ENCODE measurements at regions not wholly inside any gene's neighbourhood (a gene's known extent, or its start where the extent isn't known, plus 50 kb on each side); places are given as distances from the start of the nearest gene placed in this dataset.
"Not testable (repeated sequence)": the region's sequence is repeated elsewhere in the genome, so short reads cannot be mapped to it uniquely, and the experiment has no call there.

- DNase-seq (ENCODE audit: extremely low read depth, low read depth), result no peak
- no peak for TF ChIP-seq CTCF (IDR thresholded peaks at IDR 0.05; ENCODE audit: low read depth, low read length)
Observed at GRCh38 chr7:65295409-65295808, 78.2 kb upstream of the ZNF92 start.

GRCh38 chr7:65290340-65290739, 83.3 kb upstream of the ZNF92 start:
- not testable (repeated sequence) for DNase-seq (ENCODE audit: extremely low read depth, low read depth)

DNA sequence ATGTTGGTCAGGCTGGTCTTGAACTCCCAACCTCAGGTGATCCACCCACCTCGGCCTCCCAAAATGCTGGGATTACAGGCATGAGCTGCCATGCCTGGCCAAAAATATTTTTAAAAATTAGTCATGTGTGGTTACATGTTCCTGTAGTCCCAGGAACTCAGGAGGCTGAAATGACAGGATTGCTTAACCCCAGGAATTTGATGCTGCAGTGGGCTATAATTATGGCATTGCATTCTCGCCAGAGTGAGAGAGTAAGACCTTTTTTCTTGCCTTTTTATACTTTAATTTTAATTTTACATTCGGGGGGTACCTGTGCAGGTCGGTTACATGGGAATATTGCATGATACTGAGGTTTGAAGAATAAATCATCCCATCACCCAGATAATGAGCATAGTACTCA, 86.6 kb upstream of the ZNF92 start:
- no peak for TF ChIP-seq CTCF (IDR thresholded peaks at IDR 0.05; ENCODE audit: low read depth, low read length)

DNA sequence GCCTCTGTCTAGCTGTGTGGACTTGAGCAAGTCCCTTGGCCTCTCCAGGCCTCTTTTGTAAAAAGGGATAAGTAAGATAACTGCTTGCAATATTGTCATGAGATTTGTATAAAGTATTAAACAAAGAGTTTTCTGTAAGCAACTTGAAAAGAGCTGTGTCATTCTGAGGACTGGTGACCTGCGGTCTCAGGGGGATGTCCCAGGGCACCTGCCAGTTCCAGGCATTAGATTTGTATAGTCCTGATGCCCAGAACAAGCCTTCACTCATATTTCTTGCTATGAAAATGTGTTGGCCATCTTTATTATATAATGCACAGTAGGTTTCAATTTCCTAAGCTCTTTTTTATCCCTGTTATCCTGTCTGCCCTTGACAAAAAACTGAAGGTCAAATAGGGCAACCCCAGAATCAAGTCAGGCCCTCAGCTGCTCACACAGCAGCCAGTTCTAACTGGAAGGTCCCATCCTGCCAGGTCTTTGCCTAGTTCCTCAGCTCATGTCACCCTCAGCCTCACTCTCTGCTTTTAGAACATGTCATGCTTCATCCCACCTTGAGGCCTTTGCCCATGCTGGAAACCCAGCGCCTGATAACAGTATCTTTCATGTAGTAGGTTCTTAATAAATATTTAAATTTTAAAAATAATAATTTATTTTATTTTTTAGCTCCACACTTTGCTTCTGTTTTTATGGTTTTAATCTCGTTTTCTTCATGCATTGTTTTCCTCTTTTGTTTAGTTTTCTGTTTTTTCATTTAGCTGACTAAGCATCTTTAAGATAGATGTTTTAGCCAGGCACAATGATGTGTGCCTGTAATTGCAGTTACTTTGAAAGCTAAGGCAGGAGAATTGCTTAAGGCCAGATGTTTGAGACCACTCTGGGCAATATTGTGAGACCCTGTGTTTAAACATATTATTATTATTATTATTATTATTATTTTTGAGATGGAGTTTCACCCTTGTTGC, 87.5 kb upstream of the ZNF92 start:
- TF ChIP-seq CTCF (IDR thresholded peaks at IDR 0.05; ENCODE audit: low read depth, low read length), result no peak
- DNase-seq (ENCODE audit: extremely low read depth, low read depth), result no peak

More for the DNA sequence above, 86.6 kb upstream of the ZNF92 start:
- DNase-seq (ENCODE audit: extremely low read depth, low read depth), result no peak

DNA sequence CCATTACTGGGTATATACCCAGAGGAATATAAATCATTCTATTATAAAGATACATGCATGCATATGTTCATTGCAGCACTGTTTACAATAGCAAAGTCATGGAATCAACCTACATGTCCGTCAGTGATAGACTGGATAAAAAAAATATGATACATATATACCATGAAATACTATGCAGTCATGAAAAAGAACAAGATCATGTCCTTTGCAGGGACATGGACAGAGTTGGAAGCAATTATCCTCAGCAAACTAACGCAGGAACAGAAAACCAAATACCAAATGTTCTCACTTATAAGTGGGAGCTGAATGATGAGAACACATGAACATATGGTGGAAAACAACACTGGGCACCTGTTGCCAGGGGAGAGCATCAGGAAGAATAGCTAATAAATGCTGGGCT, 88.4 kb upstream of the ZNF92 start:
- DNase-seq (ENCODE audit: extremely low read depth, low read depth), result not testable (repeated sequence)

DNA sequence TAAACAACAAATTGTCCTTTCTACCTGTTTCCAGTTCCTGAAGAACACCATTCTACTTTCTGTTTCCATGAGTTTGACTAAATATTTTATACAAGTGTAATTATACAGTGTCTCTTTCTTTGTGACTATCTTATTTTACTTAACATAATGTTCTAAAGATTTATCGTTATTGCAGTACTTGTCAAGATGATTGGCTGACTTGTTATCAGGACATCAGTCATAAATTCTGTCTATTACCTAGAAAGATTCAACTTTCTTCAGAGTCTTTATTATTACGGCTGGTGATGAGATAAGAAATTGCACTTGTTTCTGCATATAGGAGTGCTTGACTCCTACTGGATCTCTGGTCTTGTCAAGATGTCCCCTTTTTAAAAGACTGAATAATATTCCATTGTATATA, 93.9 kb upstream of the ZNF92 start:
- DNase-seq (ENCODE audit: extremely low read depth, low read depth), result no peak
- TF ChIP-seq CTCF (IDR thresholded peaks at IDR 0.05; ENCODE audit: low read depth, low read length), result no peak

DNA sequence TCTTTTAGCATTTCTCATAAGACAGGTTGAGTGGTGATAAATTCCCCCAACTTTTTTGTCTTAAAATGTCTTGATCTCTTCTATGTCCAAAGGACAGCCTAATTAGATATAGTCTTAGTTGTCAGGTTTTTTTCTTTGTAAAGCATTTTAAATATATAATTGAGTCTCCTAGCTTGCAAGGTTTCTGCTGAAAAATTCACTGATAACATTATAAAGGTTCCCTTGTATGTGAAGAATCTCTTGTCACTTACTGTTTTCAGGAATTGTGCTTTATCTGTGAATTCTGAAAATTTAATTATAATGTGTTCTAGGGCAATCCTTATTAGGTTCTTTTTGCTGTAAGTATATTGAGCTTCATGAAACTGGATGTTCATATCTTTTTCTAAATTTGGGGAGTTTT, 96.8 kb upstream of the ZNF92 start:
- DNase-seq (ENCODE audit: extremely low read depth, low read depth), result no peak
- no peak for TF ChIP-seq CTCF (IDR thresholded peaks at IDR 0.05; ENCODE audit: low read depth, low read length)

GRCh38 chr7:65271502-65271901, 102.2 kb upstream of the ZNF92 start:
- not testable (repeated sequence) for DNase-seq (ENCODE audit: extremely low read depth, low read depth)

All from AG09319 (cell line).